PC-3 (cell line): ENCODE measurements at regions not wholly inside any gene's neighbourhood (a gene's known extent, or its start where the extent isn't known, plus 50 kb on each side); places are given as distances from the start of the nearest gene placed in this dataset.

Source experiments
- ATAC-seq: fragments of 200-7000 bp; cut with Tn5 transposase; 2 replicates; pipeline ENCODE4 v1.9.1; 2020; ENCODE audit warnings: mild to moderate bottlenecking, moderate library complexity
- BruUV-seq: library from RNA; stranded (reverse); fragments of 400-500 nt; replicated peaks from 2 replicates; lab custom pipeline; 2021; lab: Mats Ljungman, UMichigan
- CTCF ChIA-PET: fragments of 300-600 bp; sonication (Branson Sonifier 250); formaldehyde crosslinking; loops from one replicate; lab custom pipeline; 2022; ENCODE audit warnings: antibody characterized with exemption; lab: Charles Lee
- POLR2A ChIA-PET: fragments of 300-600 bp; sonication (Branson Sonifier 250); formaldehyde crosslinking; loops from one replicate; lab custom pipeline; 2022; ENCODE audit warnings: antibody characterized with exemption; ENCODE audit not compliant: unreplicated experiment; lab: Charles Lee
- DNase-seq: peaks from one replicate; pipeline ENCODE4 v3.0.0-alpha.2; 2015
- H2AFZ ChIP-seq: fragments of 300-600 bp; sonication (generic); 2 replicates; pipeline ENCODE4 v1.6.0; 2016; ENCODE audit warnings: antibody characterized with exemption, low read length
- H3F3A ChIP-seq: fragments of 300-600 bp; sonication (generic); one replicate; pipeline ENCODE4 v1.6.0; 2017; ENCODE audit warnings: antibody characterized with exemption, low read length, control low read depth, mild to moderate bottlenecking; ENCODE audit not compliant: unreplicated experiment
- H3K27ac ChIP-seq: fragments of 300-600 bp; sonication (generic); 2 replicates; pipeline ENCODE4 v1.5.1; 2016; ENCODE audit warnings: mild to moderate bottlenecking, low read length
- H3K27me3 ChIP-seq: fragments of 300-600 bp; sonication (generic); 2 replicates; pipeline ENCODE4 v1.6.1; 2016; ENCODE audit warnings: low read length, mixed read lengths
- H3K36me3 ChIP-seq: fragments of 300-600 bp; sonication (generic); 2 replicates; pipeline ENCODE4 v1.6.1; 2016; ENCODE audit warnings: low read depth, mixed run types, low read length, mixed read lengths
- H3K4me1 ChIP-seq: fragments of 300-600 bp; sonication (generic); 2 replicates; pipeline ENCODE4 v1.5.1; 2016; ENCODE audit warnings: low read length; ENCODE audit not compliant: insufficient read depth
- H3K4me2 ChIP-seq: fragments of 300-600 bp; sonication (generic); 2 replicates; pipeline ENCODE4 v1.6.0; 2016; ENCODE audit warnings: low read length
- H3K4me3 ChIP-seq: fragments of 300-600 bp; sonication (generic); 2 replicates; pipeline ENCODE4 v1.5.1; 2016; ENCODE audit warnings: mild to moderate bottlenecking, low read length, mixed read lengths
- H3K79me2 ChIP-seq: fragments of 300-600 bp; sonication (generic); 2 replicates; pipeline ENCODE4 v1.6.1; 2017; ENCODE audit warnings: low read length, mixed read lengths
- H3K9ac ChIP-seq: fragments of 300-600 bp; sonication (generic); 2 replicates; pipeline ENCODE4 v1.6.0; 2016; ENCODE audit warnings: mild to moderate bottlenecking, low read length
- H3K9me2 ChIP-seq: fragments of 300-600 bp; sonication (generic); replicated peaks from 2 replicates; pipeline ENCODE4 v1.6.1; 2016; ENCODE audit warnings: mixed run types, low read length, mixed read lengths
- H3K9me3 ChIP-seq: fragments of 300-600 bp; sonication (generic); 2 replicates; pipeline ENCODE4 v1.6.1; 2016; ENCODE audit warnings: low read length, mixed read lengths
- H4K20me1 ChIP-seq: fragments of 300-600 bp; sonication (generic); 2 replicates; pipeline ENCODE4 v1.6.1; 2016; ENCODE audit warnings: low read length, mixed read lengths
- EZH2 ChIP-seq: fragments of 300-600 bp; sonication (generic); IDR thresholded peaks from one replicate; pipeline ENCODE4 v1.6.1; 2017; ENCODE audit warnings: antibody characterized with exemption, mild to moderate bottlenecking, low read length; ENCODE audit not compliant: unreplicated experiment
- EZH2phosphoT487 ChIP-seq: fragments of 300-600 bp; sonication (generic); IDR thresholded peaks from 2 replicates; pipeline ENCODE4 v1.6.1; 2018; ENCODE audit warnings: mild to moderate bottlenecking, antibody characterized with exemption, low read length, borderline replicate concordance
- intact Hi-C: fragments of 100-400 bp; cut with micrococcal nuclease; formaldehyde crosslinking; loops from 2 replicates; pipeline ENCODE4 v1.9.0; 2023
- TF ChIP-seq, protein P1 (sequence below): fragments of 300-600 bp; sonication (generic); conservative IDR thresholded peaks from 2 replicates; pipeline ENCODE4 v1.5.1; 2017; ENCODE audit warnings: antibody characterized with exemption, low read depth, mild to moderate bottlenecking, low read length

DNA sequence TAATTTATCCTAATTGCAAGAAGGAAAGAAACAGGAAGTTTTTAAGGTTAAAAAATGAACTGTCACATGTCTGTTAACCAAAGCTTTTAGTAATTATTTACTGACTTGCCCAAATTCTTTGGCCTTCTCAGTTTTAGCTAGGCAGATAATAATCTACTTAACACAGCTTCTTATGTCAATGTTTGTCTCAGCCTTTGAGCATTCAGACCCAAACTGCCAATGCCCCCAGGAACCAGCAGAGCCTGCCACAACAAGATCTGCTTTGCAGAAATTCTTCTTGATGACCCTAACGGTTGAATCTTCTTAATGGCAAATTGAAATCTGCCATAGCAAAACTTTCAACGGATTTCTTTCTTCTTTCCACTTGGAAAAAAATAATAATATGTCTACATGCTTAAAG is 792.4 kb upstream of the ADGRL2 start:
- no peaks in the 10 kb centered on the region for H3K79me2 ChIP-seq
- no peaks in the 10 kb centered on the region for H3K36me3 ChIP-seq
- TF ChIP-seq EZH2phosphoT487 (no peak), EZH2 (no peak)
- TF ChIP-seq, protein P1, sequence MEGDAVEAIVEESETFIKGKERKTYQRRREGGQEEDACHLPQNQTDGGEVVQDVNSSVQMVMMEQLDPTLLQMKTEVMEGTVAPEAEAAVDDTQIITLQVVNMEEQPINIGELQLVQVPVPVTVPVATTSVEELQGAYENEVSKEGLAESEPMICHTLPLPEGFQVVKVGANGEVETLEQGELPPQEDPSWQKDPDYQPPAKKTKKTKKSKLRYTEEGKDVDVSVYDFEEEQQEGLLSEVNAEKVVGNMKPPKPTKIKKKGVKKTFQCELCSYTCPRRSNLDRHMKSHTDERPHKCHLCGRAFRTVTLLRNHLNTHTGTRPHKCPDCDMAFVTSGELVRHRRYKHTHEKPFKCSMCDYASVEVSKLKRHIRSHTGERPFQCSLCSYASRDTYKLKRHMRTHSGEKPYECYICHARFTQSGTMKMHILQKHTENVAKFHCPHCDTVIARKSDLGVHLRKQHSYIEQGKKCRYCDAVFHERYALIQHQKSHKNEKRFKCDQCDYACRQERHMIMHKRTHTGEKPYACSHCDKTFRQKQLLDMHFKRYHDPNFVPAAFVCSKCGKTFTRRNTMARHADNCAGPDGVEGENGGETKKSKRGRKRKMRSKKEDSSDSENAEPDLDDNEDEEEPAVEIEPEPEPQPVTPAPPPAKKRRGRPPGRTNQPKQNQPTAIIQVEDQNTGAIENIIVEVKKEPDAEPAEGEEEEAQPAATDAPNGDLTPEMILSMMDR = no peak
- H4K20me1 ChIP-seq = no peaks in the 10 kb centered on the region
- no peak overlapping the region for H3K4me3 ChIP-seq
- no peak overlapping the region for H3K4me2 ChIP-seq
- POLR2A ChIA-PET = interaction anchor here (0.7 kb wide), 1 partner anchor 115 kb away, joined by 3 read pairs; no protein-coding TSS in a partner anchor
- no peaks in the 10 kb centered on the region for H3K4me1 ChIP-seq
- ATAC-seq = no peak
- intact Hi-C loops = no loop called here
- CTCF ChIA-PET = no interaction called here
- H3K9me2 ChIP-seq = no peaks in the 10 kb centered on the region
- H3F3A ChIP-seq = no peaks in the 10 kb centered on the region
- H3K27me3 ChIP-seq = no peaks in the 10 kb centered on the region
- no peak overlapping the region for H3K9ac ChIP-seq
- H3K9me3 ChIP-seq = no peaks in the 10 kb centered on the region
- H3K27ac ChIP-seq = no peak overlapping the region
- no peak for DNase-seq
- no peak overlapping the region for H2AFZ ChIP-seq
- no TSS peak for BruUV-seq

DNA sequence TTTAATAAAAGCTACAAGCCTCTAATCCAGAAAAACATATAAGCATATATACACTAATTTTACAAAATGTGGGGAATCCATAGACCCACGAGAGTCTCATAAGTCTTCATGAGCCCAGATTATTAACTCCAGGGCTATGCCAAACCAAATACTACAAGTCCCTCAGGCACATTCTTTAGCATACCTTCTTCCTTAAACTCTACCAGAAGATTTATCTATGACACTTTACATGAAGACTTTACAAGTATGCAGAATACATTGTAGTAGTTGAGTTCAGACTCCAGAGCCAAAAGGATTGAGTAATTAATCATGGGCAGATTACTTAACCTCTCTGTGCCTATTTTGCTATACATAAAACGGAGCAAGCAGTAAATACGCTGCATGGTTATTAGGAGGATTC is 793.7 kb upstream of the ADGRL2 start:
- no peak overlapping the region for H3K4me3 ChIP-seq
- H3K9ac ChIP-seq = no peak overlapping the region
- CTCF ChIA-PET = no interaction called here
- no peaks in the 10 kb centered on the region for H3K27me3 ChIP-seq
- no peak overlapping the region for H3K27ac ChIP-seq
- no peaks in the 10 kb centered on the region for H3F3A ChIP-seq
- no TSS peak for BruUV-seq
- no peaks in the 10 kb centered on the region for H3K9me3 ChIP-seq
- TF ChIP-seq EZH2 = no peak
- H3K79me2 ChIP-seq = no peaks in the 10 kb centered on the region
- no peaks in the 10 kb centered on the region for H3K36me3 ChIP-seq
- H3K9me2 ChIP-seq = no peaks in the 10 kb centered on the region
- H2AFZ ChIP-seq = no peak overlapping the region
- POLR2A ChIA-PET = no interaction called here
- intact Hi-C loops = no loop called here
- no peaks in the 10 kb centered on the region for H3K4me1 ChIP-seq
- no peaks in the 10 kb centered on the region for H4K20me1 ChIP-seq
- ATAC-seq (no peak), DNase-seq (no peak)
- no peak overlapping the region for H3K4me2 ChIP-seq

DNA sequence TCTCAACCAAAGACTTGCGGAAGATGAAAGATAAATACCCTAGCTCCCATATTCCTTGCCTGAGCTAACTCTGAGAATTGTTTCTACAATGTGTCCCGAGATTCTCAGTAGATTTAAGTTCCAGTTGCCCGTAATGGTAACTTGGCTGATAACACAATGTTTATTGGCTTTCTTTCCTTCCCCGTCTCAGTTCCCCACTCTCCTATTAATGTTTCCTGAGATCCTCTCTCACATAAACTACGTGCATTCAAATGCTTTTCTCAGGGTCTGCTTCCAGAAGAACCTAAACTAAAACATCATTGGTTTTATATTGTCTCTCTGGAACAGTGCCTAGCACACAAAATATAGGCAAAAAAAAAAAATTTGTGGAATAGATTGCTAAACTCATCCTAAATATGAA is 794.2 kb upstream of the ADGRL2 start:
- DNase-seq = no peak
- Histone ChIP-seq H3K27ac (no peak overlapping the region), H3K79me2 (no peaks in the 10 kb centered on the region), H3K36me3 (no peaks in the 10 kb centered on the region), H3K27me3 (no peaks in the 10 kb centered on the region), H3K4me2 (no peak overlapping the region), H3K9me3 (no peaks in the 10 kb centered on the region), H3K9me2 (no peaks in the 10 kb centered on the region), H3K4me1 (no peaks in the 10 kb centered on the region), H2AFZ (no peak overlapping the region), H3F3A (no peaks in the 10 kb centered on the region), H3K4me3 (no peak overlapping the region), H3K9ac (no peak overlapping the region), H4K20me1 (no peaks in the 10 kb centered on the region)
- intact Hi-C loops = no loop called here
- ChIA-PET CTCF (no interaction called here), POLR2A (no interaction called here)
- ATAC-seq = no peak
- TF ChIP-seq EZH2phosphoT487 = no peak
- no peak for TF ChIP-seq EZH2
- TF ChIP-seq, protein P1 = no peak
- BruUV-seq = no TSS peak
